ENCODE measurements at regions not wholly inside any gene's neighbourhood (a gene's known extent, or its start where the extent isn't known, plus 50 kb on each side); places are given as distances from the start of the nearest gene placed in this dataset.

DNA sequence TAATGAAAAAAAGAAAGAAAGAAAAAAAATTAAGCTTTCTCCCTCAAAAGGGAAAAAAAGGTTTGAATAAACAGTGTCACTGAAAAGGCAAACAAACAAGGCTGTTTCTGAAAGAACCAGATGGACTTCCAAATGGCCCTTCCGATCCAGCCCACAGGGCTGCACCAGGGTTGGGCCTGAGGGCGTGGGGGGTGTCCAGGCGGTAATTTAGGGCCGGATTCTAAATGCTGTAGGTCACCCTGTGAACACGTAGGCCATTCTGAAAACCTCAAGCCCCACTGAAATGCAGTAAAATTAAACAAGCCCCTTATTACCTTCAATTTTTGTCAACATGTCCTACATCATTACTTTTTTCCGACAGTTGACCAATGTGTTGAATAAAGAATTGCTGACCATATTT lies 132.1 kb downstream of the HSD17B3 start:
- Histone ChIP-seq H4K20me1 (replicated peaks; ENCODE audit: insufficient read depth) (no peaks in the 10 kb centered on the region), H3K4me3 (peak overlapping the region; percentile 2), H3F3A (replicated peaks; ENCODE audit: low read depth) (no peaks in the 10 kb centered on the region), H3K4me1 (ENCODE audit: insufficient read depth) (peaks cover 13% of the 10 kb centered on the region), H3K4me2 (peak overlapping the region; percentile 6; the same call in 1 of the 2 replicates), H3K79me2 (replicated peaks; ENCODE audit: insufficient read depth) (no peaks in the 10 kb centered on the region), H3K36me3 (ENCODE audit: insufficient read depth) (no peaks in the 10 kb centered on the region), H3K27ac (ENCODE audit: low read depth) (no peak overlapping the region), H3K9me2 (ENCODE audit: insufficient read depth) (no peaks in the 10 kb centered on the region), H2AFZ (peak overlapping the region; percentile 98), H3K27me3 (ENCODE audit: insufficient read depth) (no peaks in the 10 kb centered on the region)
- Mint-ChIP-seq H3K4me3 (no peak overlapping the region), H3K27me3 (ENCODE audit: insufficient read depth, low read depth, poor library complexity) (peaks cover 3% of the 10 kb centered on the region), H3K36me3 (ENCODE audit: low read depth) (no peaks in the 10 kb centered on the region), H3K27ac (no peak overlapping the region), H3K9me3 (no peaks in the 10 kb centered on the region), H3K4me1 (peaks cover 19% of the 10 kb centered on the region)
- TF ChIP-seq ZNF331 (CRISPR knock-in tag; IDR thresholded peaks at IDR 0.05; ENCODE audit: low read depth) (no peak), POLR2AphosphoS5 (IDR thresholded peaks at IDR 0.05; ENCODE audit: low read depth) (no peak), EZH2phosphoT487 (IDR thresholded peaks at IDR 0.05; ENCODE audit: unreplicated experiment) (no peak), CREB1 (CRISPR knock-in tag; IDR thresholded peaks at IDR 0.05; ENCODE audit: low read depth) (no peak), ZNF114 (CRISPR knock-in tag; IDR thresholded peaks at IDR 0.05) (no peak), JUNB (IDR thresholded peaks at IDR 0.05; ENCODE audit: unreplicated experiment) (no peak)
- TF ChIP-seq, protein P1, sequence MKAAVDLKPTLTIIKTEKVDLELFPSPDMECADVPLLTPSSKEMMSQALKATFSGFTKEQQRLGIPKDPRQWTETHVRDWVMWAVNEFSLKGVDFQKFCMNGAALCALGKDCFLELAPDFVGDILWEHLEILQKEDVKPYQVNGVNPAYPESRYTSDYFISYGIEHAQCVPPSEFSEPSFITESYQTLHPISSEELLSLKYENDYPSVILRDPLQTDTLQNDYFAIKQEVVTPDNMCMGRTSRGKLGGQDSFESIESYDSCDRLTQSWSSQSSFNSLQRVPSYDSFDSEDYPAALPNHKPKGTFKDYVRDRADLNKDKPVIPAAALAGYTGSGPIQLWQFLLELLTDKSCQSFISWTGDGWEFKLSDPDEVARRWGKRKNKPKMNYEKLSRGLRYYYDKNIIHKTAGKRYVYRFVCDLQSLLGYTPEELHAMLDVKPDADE (IDR thresholded peaks at IDR 0.05) = no peak
- TF ChIP-seq, protein P2, sequence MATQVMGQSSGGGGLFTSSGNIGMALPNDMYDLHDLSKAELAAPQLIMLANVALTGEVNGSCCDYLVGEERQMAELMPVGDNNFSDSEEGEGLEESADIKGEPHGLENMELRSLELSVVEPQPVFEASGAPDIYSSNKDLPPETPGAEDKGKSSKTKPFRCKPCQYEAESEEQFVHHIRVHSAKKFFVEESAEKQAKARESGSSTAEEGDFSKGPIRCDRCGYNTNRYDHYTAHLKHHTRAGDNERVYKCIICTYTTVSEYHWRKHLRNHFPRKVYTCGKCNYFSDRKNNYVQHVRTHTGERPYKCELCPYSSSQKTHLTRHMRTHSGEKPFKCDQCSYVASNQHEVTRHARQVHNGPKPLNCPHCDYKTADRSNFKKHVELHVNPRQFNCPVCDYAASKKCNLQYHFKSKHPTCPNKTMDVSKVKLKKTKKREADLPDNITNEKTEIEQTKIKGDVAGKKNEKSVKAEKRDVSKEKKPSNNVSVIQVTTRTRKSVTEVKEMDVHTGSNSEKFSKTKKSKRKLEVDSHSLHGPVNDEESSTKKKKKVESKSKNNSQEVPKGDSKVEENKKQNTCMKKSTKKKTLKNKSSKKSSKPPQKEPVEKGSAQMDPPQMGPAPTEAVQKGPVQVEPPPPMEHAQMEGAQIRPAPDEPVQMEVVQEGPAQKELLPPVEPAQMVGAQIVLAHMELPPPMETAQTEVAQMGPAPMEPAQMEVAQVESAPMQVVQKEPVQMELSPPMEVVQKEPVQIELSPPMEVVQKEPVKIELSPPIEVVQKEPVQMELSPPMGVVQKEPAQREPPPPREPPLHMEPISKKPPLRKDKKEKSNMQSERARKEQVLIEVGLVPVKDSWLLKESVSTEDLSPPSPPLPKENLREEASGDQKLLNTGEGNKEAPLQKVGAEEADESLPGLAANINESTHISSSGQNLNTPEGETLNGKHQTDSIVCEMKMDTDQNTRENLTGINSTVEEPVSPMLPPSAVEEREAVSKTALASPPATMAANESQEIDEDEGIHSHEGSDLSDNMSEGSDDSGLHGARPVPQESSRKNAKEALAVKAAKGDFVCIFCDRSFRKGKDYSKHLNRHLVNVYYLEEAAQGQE (IDR thresholded peaks at IDR 0.05; ENCODE audit: unreplicated experiment) = no peak
- TF ChIP-seq, protein P3, sequence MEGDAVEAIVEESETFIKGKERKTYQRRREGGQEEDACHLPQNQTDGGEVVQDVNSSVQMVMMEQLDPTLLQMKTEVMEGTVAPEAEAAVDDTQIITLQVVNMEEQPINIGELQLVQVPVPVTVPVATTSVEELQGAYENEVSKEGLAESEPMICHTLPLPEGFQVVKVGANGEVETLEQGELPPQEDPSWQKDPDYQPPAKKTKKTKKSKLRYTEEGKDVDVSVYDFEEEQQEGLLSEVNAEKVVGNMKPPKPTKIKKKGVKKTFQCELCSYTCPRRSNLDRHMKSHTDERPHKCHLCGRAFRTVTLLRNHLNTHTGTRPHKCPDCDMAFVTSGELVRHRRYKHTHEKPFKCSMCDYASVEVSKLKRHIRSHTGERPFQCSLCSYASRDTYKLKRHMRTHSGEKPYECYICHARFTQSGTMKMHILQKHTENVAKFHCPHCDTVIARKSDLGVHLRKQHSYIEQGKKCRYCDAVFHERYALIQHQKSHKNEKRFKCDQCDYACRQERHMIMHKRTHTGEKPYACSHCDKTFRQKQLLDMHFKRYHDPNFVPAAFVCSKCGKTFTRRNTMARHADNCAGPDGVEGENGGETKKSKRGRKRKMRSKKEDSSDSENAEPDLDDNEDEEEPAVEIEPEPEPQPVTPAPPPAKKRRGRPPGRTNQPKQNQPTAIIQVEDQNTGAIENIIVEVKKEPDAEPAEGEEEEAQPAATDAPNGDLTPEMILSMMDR (conservative IDR thresholded peaks at IDR 0.05; ENCODE audit: low read depth in 2 of 2) = no peak
- DNase-seq (ENCODE audit: low spot score) = no peak
- peak; percentile 46 for ATAC-seq

DNA sequence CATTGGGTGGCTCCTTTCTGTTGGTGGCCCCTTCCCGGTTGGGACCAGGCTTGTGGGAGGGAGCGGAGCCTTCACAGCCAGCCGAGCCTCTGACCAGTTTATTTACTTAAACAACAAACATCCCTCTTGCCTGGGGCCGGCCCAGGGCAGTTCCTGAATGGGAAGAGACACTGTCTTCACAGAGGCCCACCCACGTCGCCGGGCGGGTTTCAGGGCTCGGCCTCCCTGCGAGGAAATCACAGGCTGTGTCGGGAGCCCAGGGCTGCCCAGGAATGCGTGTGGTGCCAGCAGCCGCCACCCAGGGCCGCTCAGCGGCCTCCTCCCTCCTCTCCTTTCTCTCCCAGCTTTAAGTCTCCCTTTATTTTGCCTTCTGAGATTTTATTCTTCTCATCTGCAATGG lies 132.5 kb downstream of the HSD17B3 start:
- Histone ChIP-seq H3K36me3 (ENCODE audit: insufficient read depth) (no peaks in the 10 kb centered on the region), H3K9me2 (ENCODE audit: insufficient read depth) (no peaks in the 10 kb centered on the region), H3K4me2 (peak overlapping the region; percentile 6), H2AFZ (peak overlapping the region; percentile 98), H3K27ac (ENCODE audit: low read depth) (no peak overlapping the region), H3K4me1 (ENCODE audit: insufficient read depth) (peaks cover 13% of the 10 kb centered on the region), H3K4me3 (peak overlapping the region; percentile 2), H3K79me2 (replicated peaks; ENCODE audit: insufficient read depth) (no peaks in the 10 kb centered on the region), H3K27me3 (ENCODE audit: insufficient read depth) (no peaks in the 10 kb centered on the region), H4K20me1 (replicated peaks; ENCODE audit: insufficient read depth) (no peaks in the 10 kb centered on the region), H3F3A (replicated peaks; ENCODE audit: low read depth) (no peaks in the 10 kb centered on the region)
- Mint-ChIP-seq H3K4me3 (no peak overlapping the region), H3K27ac (no peak overlapping the region), H3K9me3 (no peaks in the 10 kb centered on the region), H3K27me3 (ENCODE audit: insufficient read depth, low read depth, poor library complexity) (peaks cover 3% of the 10 kb centered on the region), H3K36me3 (ENCODE audit: low read depth) (no peaks in the 10 kb centered on the region), H3K4me1 (peaks cover 19% of the 10 kb centered on the region)
- ATAC-seq (peak; percentile 96), DNase-seq (ENCODE audit: low spot score) (peak; percentile 88)
- TF ChIP-seq, protein P4, sequence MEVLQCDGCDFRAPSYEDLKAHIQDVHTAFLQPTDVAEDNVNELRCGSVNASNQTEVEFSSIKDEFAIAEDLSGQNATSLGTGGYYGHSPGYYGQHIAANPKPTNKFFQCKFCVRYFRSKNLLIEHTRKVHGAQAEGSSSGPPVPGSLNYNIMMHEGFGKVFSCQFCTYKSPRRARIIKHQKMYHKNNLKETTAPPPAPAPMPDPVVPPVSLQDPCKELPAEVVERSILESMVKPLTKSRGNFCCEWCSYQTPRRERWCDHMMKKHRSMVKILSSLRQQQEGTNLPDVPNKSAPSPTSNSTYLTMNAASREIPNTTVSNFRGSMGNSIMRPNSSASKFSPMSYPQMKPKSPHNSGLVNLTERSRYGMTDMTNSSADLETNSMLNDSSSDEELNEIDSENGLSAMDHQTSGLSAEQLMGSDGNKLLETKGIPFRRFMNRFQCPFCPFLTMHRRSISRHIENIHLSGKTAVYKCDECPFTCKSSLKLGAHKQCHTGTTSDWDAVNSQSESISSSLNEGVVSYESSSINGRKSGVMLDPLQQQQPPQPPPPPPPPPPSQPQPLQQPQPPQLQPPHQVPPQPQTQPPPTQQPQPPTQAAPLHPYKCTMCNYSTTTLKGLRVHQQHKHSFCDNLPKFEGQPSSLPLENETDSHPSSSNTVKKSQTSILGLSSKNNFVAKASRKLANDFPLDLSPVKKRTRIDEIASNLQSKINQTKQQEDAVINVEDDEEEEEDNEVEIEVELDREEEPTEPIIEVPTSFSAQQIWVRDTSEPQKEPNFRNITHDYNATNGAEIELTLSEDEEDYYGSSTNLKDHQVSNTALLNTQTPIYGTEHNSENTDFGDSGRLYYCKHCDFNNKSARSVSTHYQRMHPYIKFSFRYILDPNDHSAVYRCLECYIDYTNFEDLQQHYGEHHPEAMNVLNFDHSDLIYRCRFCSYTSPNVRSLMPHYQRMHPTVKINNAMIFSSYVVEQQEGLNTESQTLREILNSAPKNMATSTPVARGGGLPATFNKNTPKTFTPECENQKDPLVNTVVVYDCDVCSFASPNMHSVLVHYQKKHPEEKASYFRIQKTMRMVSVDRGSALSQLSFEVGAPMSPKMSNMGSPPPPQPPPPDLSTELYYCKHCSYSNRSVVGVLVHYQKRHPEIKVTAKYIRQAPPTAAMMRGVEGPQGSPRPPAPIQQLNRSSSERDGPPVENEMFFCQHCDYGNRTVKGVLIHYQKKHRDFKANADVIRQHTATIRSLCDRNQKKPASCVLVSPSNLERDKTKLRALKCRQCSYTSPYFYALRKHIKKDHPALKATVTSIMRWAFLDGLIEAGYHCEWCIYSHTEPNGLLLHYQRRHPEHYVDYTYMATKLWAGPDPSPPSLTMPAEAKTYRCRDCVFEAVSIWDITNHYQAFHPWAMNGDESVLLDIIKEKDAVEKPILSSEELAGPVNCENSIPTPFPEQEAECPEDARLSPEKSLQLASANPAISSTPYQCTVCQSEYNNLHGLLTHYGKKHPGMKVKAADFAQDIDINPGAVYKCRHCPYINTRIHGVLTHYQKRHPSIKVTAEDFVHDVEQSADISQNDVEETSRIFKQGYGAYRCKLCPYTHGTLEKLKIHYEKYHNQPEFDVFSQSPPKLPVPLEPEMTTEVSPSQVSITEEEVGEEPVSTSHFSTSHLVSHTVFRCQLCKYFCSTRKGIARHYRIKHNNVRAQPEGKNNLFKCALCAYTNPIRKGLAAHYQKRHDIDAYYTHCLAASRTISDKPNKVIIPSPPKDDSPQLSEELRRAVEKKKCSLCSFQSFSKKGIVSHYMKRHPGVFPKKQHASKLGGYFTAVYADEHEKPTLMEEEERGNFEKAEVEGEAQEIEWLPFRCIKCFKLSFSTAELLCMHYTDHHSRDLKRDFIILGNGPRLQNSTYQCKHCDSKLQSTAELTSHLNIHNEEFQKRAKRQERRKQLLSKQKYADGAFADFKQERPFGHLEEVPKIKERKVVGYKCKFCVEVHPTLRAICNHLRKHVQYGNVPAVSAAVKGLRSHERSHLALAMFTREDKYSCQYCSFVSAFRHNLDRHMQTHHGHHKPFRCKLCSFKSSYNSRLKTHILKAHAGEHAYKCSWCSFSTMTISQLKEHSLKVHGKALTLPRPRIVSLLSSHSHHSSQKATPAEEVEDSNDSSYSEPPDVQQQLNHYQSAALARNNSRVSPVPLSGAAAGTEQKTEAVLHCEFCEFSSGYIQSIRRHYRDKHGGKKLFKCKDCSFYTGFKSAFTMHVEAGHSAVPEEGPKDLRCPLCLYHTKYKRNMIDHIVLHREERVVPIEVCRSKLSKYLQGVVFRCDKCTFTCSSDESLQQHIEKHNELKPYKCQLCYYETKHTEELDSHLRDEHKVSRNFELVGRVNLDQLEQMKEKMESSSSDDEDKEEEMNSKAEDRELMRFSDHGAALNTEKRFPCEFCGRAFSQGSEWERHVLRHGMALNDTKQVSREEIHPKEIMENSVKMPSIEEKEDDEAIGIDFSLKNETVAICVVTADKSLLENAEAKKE (CRISPR knock-in tag; IDR thresholded peaks at IDR 0.05) = no peak
